Testis (tissue), 2 donors: ENCODE measurements at regions not wholly inside any gene's neighbourhood (a gene's known extent, or its start where the extent isn't known, plus 50 kb on each side); places are given as distances from the start of the nearest gene placed in this dataset.
"Not testable (repeated sequence)": the region's sequence is repeated elsewhere in the genome, so short reads cannot be mapped to it uniquely, and the experiment has no call there.

Experiments
- DNase-seq: peaks from one replicate; pipeline ENCODE4 v3.0.0-alpha.2; 2019
- H3K27ac ChIP-seq, 2 donors: fragments of 200-600 bp; sonication (generic); one replicate each; pipeline ENCODE4 v1.5.1; 2019
- H3K27me3 ChIP-seq: fragments of 200-600 bp; sonication (generic); one replicate; pipeline ENCODE4 v1.5.1; 2019
- H3K36me3 ChIP-seq: fragments of 200-600 bp; sonication (generic); one replicate; pipeline ENCODE4 v1.5.1; 2017; ENCODE audit warnings: low read depth; ENCODE audit errors: missing control alignments
- H3K4me1 ChIP-seq: fragments of 200-600 bp; sonication (generic); one replicate; pipeline ENCODE4 v1.5.1; 2019
- H3K4me3 ChIP-seq, 2 donors: fragments of 200-600 bp; sonication (generic); one replicate each; pipeline ENCODE4 v1.5.1; 2017 to 2019
- H3K9me3 ChIP-seq: fragments of 200-600 bp; sonication (generic); one replicate; pipeline ENCODE4 v1.5.1; 2017
- POLR2A ChIP-seq: fragments of 450-650 bp; IDR thresholded peaks from one replicate; pipeline ENCODE4 v1.6.1; 2017; ENCODE audit warnings: antibody characterized with exemption, mild to moderate bottlenecking, moderate library complexity
- WGBS, 2 donors: methylation state at CpG; one replicate each; pipeline ENCODE4 v1.1.5; 2018; 5-methylcytosine and 5-hydroxymethylcytosine counted together
- intact Hi-C: fragments of 100-400 bp; cut with DNase I; formaldehyde crosslinking; loops from one replicate; pipeline ENCODE4 v1.15.1; 2023; ENCODE audit warnings: low total_unique reads
- TF ChIP-seq, protein P1 (sequence below), 3 experiments: fragments of 450-650 bp in 2 of 3; fragments of 200-600 bp in 1 of 3; sonication (generic) in 1 of 3; IDR thresholded peaks; one replicate each; pipeline ENCODE4 v1.5.1; 2016 to 2019; ENCODE audit warnings: antibody characterized with exemption in 3 of 3, mild to moderate bottlenecking in 2 of 3, moderate library complexity in 1 of 3

DNA sequence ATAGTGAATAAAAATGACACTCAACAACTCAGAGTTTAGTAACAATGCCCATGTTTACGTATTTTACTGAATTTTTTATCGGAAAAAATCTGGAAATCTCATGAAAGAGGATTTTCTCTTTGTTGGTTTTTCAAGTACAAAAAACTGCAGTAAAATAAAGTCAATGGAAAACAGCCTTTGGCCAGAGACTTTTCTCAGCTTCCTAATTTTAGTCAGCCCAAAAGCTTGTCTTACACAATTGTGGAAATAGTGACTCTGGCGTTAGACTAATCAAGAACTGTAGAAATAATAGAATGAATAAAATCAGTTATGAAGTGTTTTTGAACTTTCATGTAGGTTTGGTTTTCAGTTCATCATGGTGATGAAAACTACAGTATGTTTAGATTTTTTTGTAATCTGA, 234.7 kb downstream of the DKK2 start:
- Histone ChIP-seq H3K27me3 (no peaks in the 10 kb centered on the region), H3K27ac (no peak overlapping the region), H3K4me1 (no peaks in the 10 kb centered on the region), H3K9me3 (no peaks in the 10 kb centered on the region), H3K4me3 (no peak overlapping the region), H3K36me3 (no peaks in the 10 kb centered on the region)
- no peak for DNase-seq
- 78 to 79% methylated on average over 3 of the region's 3 CpGs for WGBS, 2 donors
- TF ChIP-seq POLR2A = no peak
- TF ChIP-seq, protein P1, sequence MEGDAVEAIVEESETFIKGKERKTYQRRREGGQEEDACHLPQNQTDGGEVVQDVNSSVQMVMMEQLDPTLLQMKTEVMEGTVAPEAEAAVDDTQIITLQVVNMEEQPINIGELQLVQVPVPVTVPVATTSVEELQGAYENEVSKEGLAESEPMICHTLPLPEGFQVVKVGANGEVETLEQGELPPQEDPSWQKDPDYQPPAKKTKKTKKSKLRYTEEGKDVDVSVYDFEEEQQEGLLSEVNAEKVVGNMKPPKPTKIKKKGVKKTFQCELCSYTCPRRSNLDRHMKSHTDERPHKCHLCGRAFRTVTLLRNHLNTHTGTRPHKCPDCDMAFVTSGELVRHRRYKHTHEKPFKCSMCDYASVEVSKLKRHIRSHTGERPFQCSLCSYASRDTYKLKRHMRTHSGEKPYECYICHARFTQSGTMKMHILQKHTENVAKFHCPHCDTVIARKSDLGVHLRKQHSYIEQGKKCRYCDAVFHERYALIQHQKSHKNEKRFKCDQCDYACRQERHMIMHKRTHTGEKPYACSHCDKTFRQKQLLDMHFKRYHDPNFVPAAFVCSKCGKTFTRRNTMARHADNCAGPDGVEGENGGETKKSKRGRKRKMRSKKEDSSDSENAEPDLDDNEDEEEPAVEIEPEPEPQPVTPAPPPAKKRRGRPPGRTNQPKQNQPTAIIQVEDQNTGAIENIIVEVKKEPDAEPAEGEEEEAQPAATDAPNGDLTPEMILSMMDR (IDR thresholded peaks at IDR 0.05) = no peak
- intact Hi-C loops = no loop called here

DNA sequence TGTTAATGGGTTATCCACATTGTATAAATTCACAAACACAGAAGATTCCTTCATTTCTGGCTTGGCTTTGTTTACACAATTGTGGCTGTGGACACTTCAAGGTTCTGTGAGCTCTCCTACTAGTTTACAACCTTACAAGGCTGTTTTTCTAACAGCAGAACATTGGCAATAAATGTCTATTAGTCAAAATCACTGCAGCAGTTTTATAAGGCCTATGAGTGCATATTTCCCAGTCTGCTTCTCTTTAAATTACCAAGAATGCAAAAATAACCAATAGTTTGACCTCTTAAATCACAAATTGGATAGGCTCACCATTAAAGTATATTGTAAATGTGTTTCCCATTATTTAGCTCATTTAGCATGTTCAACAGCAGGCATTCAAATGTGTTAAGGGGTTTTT, 239.2 kb downstream of the DKK2 start:
- no peak for DNase-seq
- Histone ChIP-seq H3K27ac (no peak overlapping the region), H3K4me1 (no peaks in the 10 kb centered on the region), H3K9me3 (no peaks in the 10 kb centered on the region), H3K36me3 (no peaks in the 10 kb centered on the region), H3K27me3 (no peaks in the 10 kb centered on the region), H3K4me3 (no peak overlapping the region)
- TF ChIP-seq, protein P1 (IDR thresholded peaks at IDR 0.05) = no peak
- TF ChIP-seq POLR2A = no peak
- intact Hi-C loops = no loop called here

GRCh38 chr4:106795326-106795725, 240.8 kb downstream of the DKK2 start:
- no peak for DNase-seq
- H3K27me3 ChIP-seq = no peaks in the 10 kb centered on the region
- no peaks in the 10 kb centered on the region for H3K4me1 ChIP-seq
- WGBS, 2 donors = 65% methylated on average over 1 of the region's 1 CpG
- H3K4me3 ChIP-seq = no peak overlapping the region
- intact Hi-C loops = no loop called here
- H3K36me3 ChIP-seq = no peaks in the 10 kb centered on the region
- no peak overlapping the region for H3K27ac ChIP-seq
- H3K9me3 ChIP-seq = no peaks in the 10 kb centered on the region
- TF ChIP-seq, protein P1 (IDR thresholded peaks at IDR 0.05) = no peak
- TF ChIP-seq POLR2A = no peak

DNA sequence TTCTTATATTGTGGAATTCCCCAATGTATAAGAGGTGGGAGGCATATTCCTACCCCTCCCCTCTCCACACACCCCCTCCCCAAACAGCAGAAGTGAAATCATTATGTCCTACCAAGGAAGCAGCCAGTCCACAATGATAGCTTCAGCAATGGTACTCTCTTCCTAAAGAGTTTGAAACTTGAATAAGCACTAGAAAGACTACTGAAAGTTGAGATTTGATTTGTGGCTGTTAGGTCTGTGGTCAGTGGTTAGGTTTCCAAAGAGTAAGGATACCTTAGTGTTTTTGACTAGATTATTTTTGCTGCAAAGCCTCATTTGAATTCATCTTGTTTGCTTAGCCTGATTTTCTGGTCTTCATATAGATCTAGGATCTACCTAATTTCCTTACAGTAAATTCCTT, 242.2 kb downstream of the DKK2 start:
- intact Hi-C loops = no loop called here
- H3K36me3 ChIP-seq = no peaks in the 10 kb centered on the region

DNA sequence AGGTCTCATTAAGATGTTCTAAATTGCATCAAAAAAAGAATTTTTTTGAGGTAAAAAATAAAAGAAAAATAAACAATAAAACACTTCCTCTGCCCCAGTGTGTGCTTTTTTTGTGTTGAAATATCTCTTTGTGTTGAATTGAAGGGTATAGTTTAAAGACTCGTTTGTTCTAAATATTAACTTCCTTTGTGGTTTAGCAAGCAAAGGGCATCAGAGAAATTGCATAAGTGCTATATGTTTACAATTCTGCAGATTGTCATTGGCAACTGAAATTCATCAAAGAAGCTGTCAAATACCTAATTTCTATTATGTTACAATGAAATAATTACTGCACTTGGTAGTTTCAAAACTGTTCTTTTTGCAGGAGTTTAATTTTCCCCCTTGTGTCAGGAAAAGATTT, 260.5 kb downstream of the DKK2 start:
- no peaks in the 10 kb centered on the region for H3K4me1 ChIP-seq
- H3K27me3 ChIP-seq = no peaks in the 10 kb centered on the region
- intact Hi-C loops = no loop called here
- H3K9me3 ChIP-seq = peaks cover 4% of the 10 kb centered on the region
- no peak overlapping the region for H3K4me3 ChIP-seq
- 71 to 73% methylated on average over 1 of the region's 1 CpG for WGBS, 2 donors
- TF ChIP-seq POLR2A = no peak
- TF ChIP-seq, protein P1 (IDR thresholded peaks at IDR 0.05) = no peak
- DNase-seq = no peak
- no peaks in the 10 kb centered on the region for H3K36me3 ChIP-seq
- H3K27ac ChIP-seq = no peak overlapping the region

More for the DNA sequence above, 242.2 kb downstream of the DKK2 start:
- Histone ChIP-seq H3K9me3 (no peaks in the 10 kb centered on the region), H3K4me3 (no peak overlapping the region), H3K27me3 (no peaks in the 10 kb centered on the region), H3K4me1 (no peaks in the 10 kb centered on the region), H3K27ac (no peak overlapping the region)
- no peak for DNase-seq
- TF ChIP-seq, protein P1 (IDR thresholded peaks at IDR 0.05) = no peak
- TF ChIP-seq POLR2A = no peak

- H3K27me3 ChIP-seq, DNase-seq, intact Hi-C loops, H3K27ac ChIP-seq, H3K4me1 ChIP-seq, H3K9me3 ChIP-seq, H3K36me3 ChIP-seq, H3K4me3 ChIP-seq: not testable (repeated sequence)
- 96 to 100% methylated on average over 1 of the region's 1 CpG for WGBS, 2 donors
Measured at GRCh38 chr4:106774055-106774454, 262.1 kb downstream of the DKK2 start.
